HG02571 (cell line): ENCODE measurements at regions not wholly inside any gene's neighbourhood (a gene's known extent, or its start where the extent isn't known, plus 50 kb on each side); places are given as distances from the start of the nearest gene placed in this dataset.
A peak's percentile ranks its signal among the peaks of the same experiment; 100 is the strongest.
"Not testable (repeated sequence)": the region's sequence is repeated elsewhere in the genome, so short reads cannot be mapped to it uniquely, and the experiment has no call there.

Experiments used
- ATAC-seq: cut with Tn5 transposase; IDR thresholded peaks from one replicate; pipeline ENCODE4 v1.9.1; 2021; ENCODE audit warnings: mild to moderate bottlenecking, moderate library complexity; ENCODE audit not compliant: unreplicated experiment

DNA sequence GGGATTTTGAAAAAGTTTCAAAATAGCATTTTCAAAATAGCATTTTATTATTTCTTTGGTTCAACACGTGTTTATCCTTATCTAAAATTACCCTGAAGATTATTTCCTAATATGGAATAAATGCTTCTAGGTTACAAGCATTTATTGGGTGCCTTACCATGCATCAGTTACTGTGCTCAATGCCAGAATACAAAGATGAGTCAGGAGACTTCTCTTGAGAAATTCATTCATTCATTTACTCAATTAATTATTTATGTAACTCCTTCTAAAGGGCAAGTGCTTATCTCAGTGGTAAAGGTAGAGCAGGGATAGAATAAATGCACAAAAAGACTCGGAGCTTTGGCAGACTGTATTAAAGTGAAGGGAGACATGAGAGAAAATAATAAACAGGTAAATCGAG is 150.1 kb upstream of the PDE7B start:
- ATAC-seq: no peak

DNA sequence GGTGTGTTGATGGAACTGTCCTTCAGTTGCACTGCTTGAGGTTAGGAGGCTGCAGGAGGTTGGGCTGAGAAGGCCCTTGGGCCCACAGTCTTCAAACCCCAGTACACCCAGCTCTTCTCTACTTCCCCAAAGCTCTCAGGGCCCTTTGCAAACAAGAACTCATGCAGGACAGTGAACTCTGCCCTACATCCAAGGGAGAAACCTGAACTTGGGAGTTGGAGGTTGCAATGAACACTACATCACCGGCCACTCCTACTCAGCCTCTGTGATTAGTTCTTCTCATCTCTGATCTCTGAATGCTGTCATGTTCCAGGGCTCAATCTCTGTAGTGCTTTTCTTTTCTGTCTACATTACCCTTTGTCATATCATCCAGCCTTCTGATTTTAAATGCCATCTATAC is 148.5 kb upstream of the PDE7B start:
- ATAC-seq: no peak

DNA sequence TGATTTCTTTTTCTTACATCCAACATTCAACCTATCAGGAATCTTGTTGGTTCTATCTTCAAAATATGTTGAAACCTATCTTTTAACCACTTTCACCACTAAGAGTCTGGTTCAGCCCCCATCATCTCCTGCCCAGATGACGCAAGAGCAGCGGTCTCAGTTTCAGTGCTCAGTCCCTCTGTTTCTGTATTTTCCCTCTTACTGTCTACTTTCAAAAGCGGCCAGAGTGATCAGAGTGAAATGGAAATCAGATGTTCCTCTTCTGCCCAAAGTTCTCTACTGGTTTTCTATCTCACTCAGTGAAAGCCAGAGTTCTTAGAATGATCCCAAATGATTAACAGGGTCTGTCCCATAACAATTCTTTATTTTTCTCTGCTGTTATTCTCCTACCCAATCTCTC is 147.9 kb upstream of the PDE7B start:
- peak; percentile 90 for ATAC-seq

DNA sequence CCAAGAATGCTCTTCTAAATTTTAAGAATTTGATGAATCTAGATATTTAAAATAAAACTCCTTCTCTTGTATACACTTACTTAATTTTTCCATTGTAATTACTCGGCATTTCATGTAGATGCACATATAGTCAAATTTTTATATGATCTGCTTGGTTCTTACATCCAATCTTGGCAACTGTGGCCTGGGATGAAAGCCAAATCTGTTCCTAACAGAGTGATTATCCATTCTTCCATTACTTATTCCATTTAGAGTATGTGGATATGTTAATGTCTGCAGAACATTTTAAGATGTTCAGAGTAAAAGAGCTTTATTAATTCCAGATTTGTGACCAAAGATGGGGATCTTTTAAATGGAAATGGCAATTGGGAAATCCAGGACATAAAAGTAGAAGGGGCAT is 144.1 kb upstream of the PDE7B start:
- ATAC-seq: no peak

DNA sequence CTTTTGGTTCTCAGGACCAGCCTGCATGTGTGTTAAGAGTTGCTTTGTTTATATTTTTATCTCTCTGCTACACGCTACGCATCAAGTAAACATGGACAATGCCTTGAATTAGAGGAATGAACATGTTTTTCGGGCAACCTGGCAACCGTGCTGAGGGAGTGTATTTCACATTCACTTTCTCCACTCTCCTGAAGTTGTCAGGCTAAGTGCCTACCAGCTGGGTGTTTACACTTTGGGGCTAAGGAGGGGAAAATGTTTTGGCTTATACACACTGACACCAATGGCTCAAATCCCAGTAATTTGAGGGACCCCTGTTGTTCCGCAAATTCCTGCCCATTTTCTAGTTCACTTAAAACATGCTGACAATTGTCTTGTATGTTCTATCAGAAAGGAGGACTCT is 141.5 kb upstream of the PDE7B start:
- ATAC-seq: no peak

DNA sequence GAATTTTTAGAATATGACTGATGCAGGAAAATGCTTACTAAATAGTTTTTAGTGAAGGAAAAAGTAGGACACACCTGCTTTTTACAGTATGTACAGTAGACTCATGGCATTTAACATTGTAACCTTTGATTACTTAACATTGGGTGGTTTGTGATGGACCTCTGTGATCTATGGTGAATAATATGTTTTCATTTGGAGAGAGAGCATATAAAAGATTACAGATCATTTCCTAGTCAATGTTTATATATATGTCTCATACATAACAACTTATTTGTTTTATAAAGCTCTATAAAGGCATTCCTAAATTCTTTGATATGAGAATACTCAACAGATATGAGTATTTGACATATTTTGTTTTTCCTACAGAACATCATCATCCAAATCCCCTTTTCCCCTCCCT is 129.3 kb upstream of the PDE7B start:
- ATAC-seq: no peak

GRCh38 chr6:135722679-135723078 is 128.8 kb upstream of the PDE7B start:
- no peak for ATAC-seq

- no peak for ATAC-seq
These were observed 122.9 kb upstream of the PDE7B start for GRCh38 chr6:135728589-135728988.

DNA sequence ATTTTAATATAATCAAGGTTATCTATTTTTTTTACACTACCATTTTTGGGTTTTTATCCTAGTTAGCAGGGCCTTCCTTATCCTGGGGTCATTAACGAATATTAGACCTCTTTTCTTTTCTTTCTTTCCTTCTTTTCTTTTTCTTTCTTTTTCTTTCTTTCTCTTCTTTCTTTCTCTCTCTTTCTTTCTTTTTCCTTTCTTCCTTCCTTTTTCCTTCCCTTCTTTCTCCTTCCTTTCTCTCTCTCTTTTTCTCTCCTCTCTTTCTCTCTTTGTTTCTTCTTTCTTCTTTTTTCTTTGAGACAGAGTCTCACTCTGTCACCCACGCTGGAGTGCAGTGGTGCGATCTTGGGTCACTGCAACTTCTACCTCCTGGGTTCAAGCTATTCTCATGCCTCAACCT is 120.4 kb upstream of the PDE7B start:
- no peak for ATAC-seq

DNA sequence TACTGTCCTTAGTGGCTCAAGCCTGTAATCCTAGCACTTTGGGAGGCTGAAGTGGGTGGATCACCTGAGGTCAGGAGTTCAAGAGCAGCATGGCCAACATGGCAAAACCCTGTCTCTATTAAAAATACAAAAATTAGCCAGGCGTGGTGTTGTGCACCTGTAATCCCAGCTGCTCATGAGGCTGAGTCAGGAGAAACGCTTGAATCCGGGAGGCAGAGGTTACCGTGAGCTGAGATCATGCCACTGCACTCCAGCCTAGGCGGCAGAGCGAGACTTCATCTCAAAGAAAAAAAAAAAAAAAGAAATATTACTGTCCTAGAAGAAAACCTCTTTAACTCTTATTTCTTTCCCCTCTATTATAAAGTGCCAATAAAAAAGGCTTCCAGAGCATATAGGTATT is 115.2 kb upstream of the PDE7B start:
- not testable (repeated sequence) for ATAC-seq

DNA sequence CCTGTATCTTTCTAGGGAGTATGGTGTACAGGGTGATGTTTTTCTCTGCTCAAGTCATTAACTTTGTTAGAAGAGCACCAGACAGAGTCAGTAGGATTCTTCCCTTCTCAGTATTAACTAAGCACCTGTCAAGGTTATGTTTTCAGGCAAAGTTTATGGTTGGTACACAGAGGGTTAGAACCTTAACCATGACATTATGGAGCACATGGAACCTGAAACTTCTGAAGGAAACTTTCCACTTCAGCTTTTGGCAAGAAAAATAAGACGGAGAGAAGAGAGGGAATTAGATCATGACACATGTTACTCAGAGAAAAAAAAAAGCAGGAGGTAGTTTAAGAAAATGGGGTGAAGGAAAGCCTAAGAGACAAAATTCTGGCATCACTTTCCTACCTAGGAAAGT is 112.9 kb upstream of the PDE7B start:
- ATAC-seq: no peak

DNA sequence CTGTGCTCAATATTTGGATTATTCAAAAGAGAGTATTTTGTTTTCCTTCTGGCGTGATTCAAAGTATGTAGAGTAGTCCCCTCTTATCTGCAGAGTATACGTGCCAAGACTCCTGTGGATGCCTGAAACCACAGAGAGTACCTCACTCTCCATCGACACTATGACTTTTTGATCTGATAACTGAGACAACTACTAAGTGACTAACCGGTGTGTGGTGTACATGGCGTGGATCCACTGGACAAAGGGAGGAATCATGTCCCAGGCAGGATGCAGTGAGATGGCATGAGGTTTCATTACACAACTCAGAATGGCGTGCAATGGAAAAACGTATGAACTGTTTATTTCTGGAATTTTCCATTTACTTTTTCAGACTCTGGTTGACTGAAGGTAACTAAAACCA is 112.2 kb upstream of the PDE7B start:
- no peak for ATAC-seq

DNA sequence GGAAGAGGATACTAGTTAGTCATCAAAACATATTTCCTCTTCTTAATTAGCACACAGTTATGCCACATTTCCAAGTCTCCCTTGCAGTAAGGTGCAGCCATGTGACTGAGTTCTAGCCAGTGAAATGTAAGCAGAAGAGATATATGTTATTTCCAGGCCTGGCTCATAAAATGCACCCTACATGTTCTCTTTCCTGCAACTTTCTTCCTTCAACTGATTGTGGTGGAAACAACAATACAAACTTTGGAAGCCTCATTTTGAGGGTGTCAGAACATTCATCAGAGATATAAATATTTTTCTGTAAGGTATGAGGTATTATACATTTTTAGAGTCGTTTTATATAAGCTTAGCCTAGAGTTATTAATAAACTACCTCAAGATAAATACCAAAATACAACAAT is 110.9 kb upstream of the PDE7B start:
- ATAC-seq: no peak

GRCh38 chr6:135743476-135743875 is 108.0 kb upstream of the PDE7B start:
- no peak for ATAC-seq

- ATAC-seq: no peak
These were observed 103.3 kb upstream of the PDE7B start for GRCh38 chr6:135748189-135748588.

- ATAC-seq: no peak
These were observed 101.4 kb upstream of the PDE7B start for GRCh38 chr6:135750081-135750480.

DNA sequence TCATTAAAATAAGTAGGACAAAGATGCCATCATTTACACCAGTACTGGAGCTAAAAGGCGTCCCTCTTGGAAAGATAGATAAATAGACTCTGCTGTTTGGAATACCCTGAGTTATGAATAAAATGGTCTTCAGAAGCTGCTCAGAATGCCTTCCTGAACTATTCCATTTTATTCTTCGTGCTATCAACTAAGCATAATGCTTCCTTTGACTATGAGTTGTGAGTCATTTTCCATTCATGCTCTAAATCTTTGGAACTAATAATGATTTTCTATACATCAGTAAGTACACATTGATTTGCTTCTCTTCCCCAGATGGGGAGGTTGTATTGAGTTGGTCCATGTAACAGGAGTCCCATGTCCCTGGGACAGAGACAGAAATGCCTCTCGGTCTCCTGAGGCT is 98.3 kb upstream of the PDE7B start:
- ATAC-seq: no peak

DNA sequence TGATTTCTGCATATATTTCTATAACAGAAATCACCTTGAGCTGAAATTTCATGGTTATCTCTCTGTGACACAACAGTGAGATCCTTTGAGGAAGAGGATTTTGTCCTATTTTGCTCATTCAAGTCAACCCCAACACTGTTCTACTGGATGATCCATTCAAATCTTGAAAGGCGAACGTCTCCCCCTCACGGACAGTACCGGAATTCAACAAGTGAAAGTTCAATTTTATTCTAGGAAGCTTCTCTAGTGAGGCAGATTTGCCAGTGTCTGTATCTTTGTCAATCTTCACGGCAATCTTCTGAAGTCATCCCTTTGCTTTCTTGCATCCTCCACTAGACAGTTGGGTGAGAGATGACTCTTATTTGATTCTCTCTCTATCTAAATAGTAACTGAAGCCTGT is 91.7 kb upstream of the PDE7B start:
- no peak for ATAC-seq

GRCh38 chr6:135774006-135774405 is 77.5 kb upstream of the PDE7B start:
- no peak for ATAC-seq

- no peak for ATAC-seq
These were observed 72.3 kb upstream of the PDE7B start for GRCh38 chr6:135779213-135779612.

- ATAC-seq: no peak
These were observed 71.2 kb upstream of the PDE7B start for GRCh38 chr6:135780326-135780725.

- ATAC-seq: no peak
These were observed 69.0 kb upstream of the PDE7B start for GRCh38 chr6:135782546-135782945.

- no peak for ATAC-seq
These were observed 67.0 kb upstream of the PDE7B start for GRCh38 chr6:135784507-135784906.
